ENCODE measurements at regions not wholly inside any gene's neighbourhood (a gene's known extent, or its start where the extent isn't known, plus 50 kb on each side); places are given as distances from the start of the nearest gene placed in this dataset.

DNA sequence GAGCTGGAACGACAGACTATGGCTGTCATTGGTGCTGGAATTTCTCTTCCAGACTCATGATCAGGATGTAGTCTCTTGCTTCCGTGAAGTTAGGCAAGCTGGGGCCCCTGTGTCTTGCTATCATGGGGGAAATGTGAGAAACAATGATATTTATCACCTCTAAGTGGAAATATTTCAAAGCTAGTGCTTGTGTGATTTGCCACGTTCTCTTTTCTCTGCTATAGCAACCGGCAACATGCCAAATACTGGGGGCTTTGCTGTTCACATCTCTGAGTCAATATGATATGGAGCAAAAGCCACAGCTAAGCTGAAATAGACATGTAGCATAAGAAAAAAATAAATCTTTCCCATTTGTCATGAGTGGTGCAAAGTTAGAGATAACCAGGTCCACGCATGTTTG lies 668.2 kb upstream of the IGFBP3 start:
- POLR2A ChIA-PET, result no interaction called here
- CTCF ChIA-PET, result no interaction called here
- no peak for TF ChIP-seq NFRKB (IDR thresholded peaks at IDR 0.05)
- TF ChIP-seq FOXM1 (IDR thresholded peaks at IDR 0.05; ENCODE audit: borderline replicate concordance), result no peak
- TF ChIP-seq L3MBTL2 (conservative IDR thresholded peaks at IDR 0.05), result no peak
- TF ChIP-seq FOXA1 (IDR thresholded peaks at IDR 0.05), result no peak
- TF ChIP-seq HDGF (IDR thresholded peaks at IDR 0.05; ENCODE audit: borderline replicate concordance), result no peak
- TF ChIP-seq, protein P1, sequence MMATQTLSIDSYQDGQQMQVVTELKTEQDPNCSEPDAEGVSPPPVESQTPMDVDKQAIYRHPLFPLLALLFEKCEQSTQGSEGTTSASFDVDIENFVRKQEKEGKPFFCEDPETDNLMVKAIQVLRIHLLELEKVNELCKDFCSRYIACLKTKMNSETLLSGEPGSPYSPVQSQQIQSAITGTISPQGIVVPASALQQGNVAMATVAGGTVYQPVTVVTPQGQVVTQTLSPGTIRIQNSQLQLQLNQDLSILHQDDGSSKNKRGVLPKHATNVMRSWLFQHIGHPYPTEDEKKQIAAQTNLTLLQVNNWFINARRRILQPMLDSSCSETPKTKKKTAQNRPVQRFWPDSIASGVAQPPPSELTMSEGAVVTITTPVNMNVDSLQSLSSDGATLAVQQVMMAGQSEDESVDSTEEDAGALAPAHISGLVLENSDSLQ (IDR thresholded peaks at IDR 0.05), result no peak
- TF ChIP-seq ELF4 (IDR thresholded peaks at IDR 0.05), result no peak
- TF ChIP-seq SP1 (IDR thresholded peaks at IDR 0.05), result no peak
- no peak for TF ChIP-seq FOXK2 (IDR thresholded peaks at IDR 0.05)
- no peak for TF ChIP-seq ZNF384 (IDR thresholded peaks at IDR 0.05)
- TF ChIP-seq CTBP1 (IDR thresholded peaks at IDR 0.05; ENCODE audit: borderline replicate concordance), result no peak
- TF ChIP-seq BHLHE40 (IDR thresholded peaks at IDR 0.05; ENCODE audit: borderline replicate concordance), result no peak
- TF ChIP-seq ARNT (IDR thresholded peaks at IDR 0.05), result no peak
- TF ChIP-seq SUZ12 (IDR thresholded peaks at IDR 0.05), result no peak
- no peak for DNase-seq (ENCODE audit: extremely low spot score)

DNA sequence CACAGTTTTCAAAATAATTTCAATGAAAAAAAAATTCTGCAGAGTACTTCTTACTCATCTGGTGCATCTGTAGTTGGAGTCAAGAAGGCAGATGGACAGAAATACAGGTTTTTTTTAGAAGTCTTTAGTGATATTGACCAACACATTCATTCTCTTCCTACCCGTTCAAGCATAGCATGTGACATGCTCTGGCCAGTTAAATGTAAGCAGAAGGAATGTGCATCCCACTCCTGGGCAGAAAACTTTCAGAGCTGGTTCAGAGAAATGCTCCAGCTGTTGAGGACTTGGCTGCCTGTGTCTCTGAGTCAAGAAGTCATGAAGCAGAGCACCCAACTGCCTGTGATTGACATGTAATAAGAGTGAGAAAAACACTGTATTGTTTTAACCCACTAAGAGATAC lies 665.3 kb upstream of the IGFBP3 start:
- ChIA-PET CTCF (no interaction called here), POLR2A (no interaction called here)
- TF ChIP-seq LEF1 (IDR thresholded peaks at IDR 0.05; ENCODE audit: borderline replicate concordance) (no peak), FOXK2 (IDR thresholded peaks at IDR 0.05) (no peak), NFRKB (IDR thresholded peaks at IDR 0.05) (no peak), FOXM1 (IDR thresholded peaks at IDR 0.05; ENCODE audit: borderline replicate concordance) (no peak), HDGF (IDR thresholded peaks at IDR 0.05; ENCODE audit: borderline replicate concordance) (no peak), ELF4 (IDR thresholded peaks at IDR 0.05) (no peak)
- TF ChIP-seq, protein P1 (IDR thresholded peaks at IDR 0.05), result no peak
- no peak for DNase-seq (ENCODE audit: extremely low spot score)

DNA sequence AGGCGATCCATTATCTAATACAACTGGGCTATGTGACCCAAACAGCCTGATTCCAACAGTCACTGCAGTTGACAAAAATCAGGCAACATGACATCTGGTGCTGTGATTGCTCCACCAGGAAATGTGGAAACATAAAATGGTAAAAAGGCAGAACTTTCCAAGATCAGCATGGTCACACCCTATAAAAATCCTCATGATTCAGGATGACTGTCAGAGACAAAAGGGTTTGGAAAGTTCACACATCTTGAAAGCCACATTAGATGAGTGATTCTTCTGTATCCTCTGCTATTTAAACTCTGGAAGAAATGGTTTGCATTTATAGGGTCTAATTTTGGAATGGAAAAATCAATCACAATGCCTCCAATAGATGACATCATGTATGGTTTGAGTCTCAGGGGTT lies 662.6 kb upstream of the IGFBP3 start:
- POLR2A ChIA-PET, result no interaction called here
- CTCF ChIA-PET, result no interaction called here
- TF ChIP-seq L3MBTL2 (conservative IDR thresholded peaks at IDR 0.05), result no peak
- no peak for DNase-seq (ENCODE audit: extremely low spot score)

DNA sequence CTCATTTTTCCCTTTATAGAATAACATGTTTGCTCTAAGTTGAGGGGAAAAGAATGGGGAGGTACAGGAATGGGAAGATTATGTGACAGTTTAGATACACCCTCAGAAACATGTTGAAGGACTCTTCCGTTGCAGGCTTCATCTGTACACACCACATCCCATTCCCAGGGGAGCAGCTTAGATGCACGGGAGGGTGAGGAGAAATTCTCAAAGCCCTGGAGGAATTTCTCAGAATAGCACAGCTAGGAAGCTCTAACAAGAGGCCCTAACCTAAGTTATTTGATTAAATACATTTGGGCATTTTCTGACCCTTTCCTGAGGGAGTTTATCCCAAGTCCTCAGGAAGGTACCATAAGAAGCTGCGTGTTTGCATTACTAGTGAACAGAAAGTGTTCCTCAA lies 660.2 kb upstream of the IGFBP3 start:
- ChIA-PET POLR2A (no interaction called here), CTCF (no interaction called here)
- DNase-seq (ENCODE audit: extremely low spot score), result no peak
- TF ChIP-seq NFRKB (IDR thresholded peaks at IDR 0.05), result no peak
- no peak for TF ChIP-seq BHLHE40 (IDR thresholded peaks at IDR 0.05; ENCODE audit: borderline replicate concordance)
- no peak for TF ChIP-seq SUZ12 (IDR thresholded peaks at IDR 0.05)
- no peak for TF ChIP-seq ELF4 (IDR thresholded peaks at IDR 0.05)
- no peak for TF ChIP-seq FOXK2 (IDR thresholded peaks at IDR 0.05)

DNA sequence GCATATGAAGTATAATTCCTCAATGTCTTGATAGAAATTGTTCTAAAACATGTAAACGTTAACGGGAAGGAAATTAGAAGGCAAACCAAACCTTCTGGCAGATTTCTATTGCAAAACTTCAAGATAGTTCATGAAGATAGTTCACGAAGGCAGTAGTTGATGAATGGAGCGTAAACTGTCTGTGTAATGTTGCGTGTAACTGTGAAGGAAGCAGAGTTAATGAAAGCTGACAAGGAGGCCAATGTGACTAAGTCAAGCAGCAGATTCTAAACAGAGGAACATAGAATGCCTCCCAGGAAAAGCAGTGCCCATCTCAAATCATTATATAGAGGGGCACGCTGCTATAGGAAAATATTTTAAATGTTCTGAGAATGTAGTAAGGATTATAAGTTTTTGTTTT lies 659.7 kb upstream of the IGFBP3 start:
- CTCF ChIA-PET, result no interaction called here

DNA sequence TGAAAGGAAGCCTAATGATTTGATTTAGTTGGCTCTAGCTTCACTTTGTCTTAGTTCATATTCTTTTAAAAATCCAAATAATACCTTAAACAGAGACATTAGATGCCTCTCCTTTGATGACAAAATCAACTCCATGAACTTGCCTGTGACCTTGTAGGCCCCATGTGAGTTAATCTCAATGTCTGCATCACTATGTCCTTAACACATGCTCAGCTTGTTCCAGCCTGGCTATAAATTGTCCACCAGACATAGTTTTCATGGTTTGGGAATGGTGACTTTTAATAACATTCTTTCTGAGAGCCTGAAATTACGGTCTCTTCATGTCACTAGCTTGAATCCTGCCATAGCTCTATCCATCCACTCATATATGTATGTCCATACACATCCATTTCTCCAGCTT lies 656.3 kb upstream of the IGFBP3 start:
- ChIA-PET CTCF (no interaction called here), POLR2A (no interaction called here)
- no peak for TF ChIP-seq ELF4 (IDR thresholded peaks at IDR 0.05)
- TF ChIP-seq ZNF384 (IDR thresholded peaks at IDR 0.05), result no peak
- no peak for TF ChIP-seq TARDBP (IDR thresholded peaks at IDR 0.05)
- TF ChIP-seq, protein P1 (IDR thresholded peaks at IDR 0.05), result no peak
- no peak for TF ChIP-seq LEF1 (IDR thresholded peaks at IDR 0.05; ENCODE audit: borderline replicate concordance)
- no peak for TF ChIP-seq HDGF (IDR thresholded peaks at IDR 0.05; ENCODE audit: borderline replicate concordance)
- no peak for TF ChIP-seq FOXK2 (IDR thresholded peaks at IDR 0.05)
- TF ChIP-seq ARNT (IDR thresholded peaks at IDR 0.05), result no peak
- TF ChIP-seq BHLHE40 (IDR thresholded peaks at IDR 0.05; ENCODE audit: borderline replicate concordance), result no peak
- no peak for TF ChIP-seq FOXM1 (IDR thresholded peaks at IDR 0.05; ENCODE audit: borderline replicate concordance)
- TF ChIP-seq L3MBTL2 (conservative IDR thresholded peaks at IDR 0.05), result no peak
- TF ChIP-seq CTBP1 (IDR thresholded peaks at IDR 0.05; ENCODE audit: borderline replicate concordance), result no peak
- TF ChIP-seq SUZ12 (IDR thresholded peaks at IDR 0.05), result no peak
- no peak for TF ChIP-seq SP1 (IDR thresholded peaks at IDR 0.05)
- TF ChIP-seq FOXA1 (IDR thresholded peaks at IDR 0.05), result no peak
- no peak for TF ChIP-seq NFRKB (IDR thresholded peaks at IDR 0.05)
- no peak for DNase-seq (ENCODE audit: extremely low spot score)

More for the DNA sequence above, 659.7 kb upstream of the IGFBP3 start:
- POLR2A ChIA-PET, result no interaction called here
- TF ChIP-seq FOXM1 (IDR thresholded peaks at IDR 0.05; ENCODE audit: borderline replicate concordance) (no peak), SUZ12 (IDR thresholded peaks at IDR 0.05) (no peak), ZNF384 (IDR thresholded peaks at IDR 0.05) (no peak), SP1 (IDR thresholded peaks at IDR 0.05) (no peak), FOXK2 (IDR thresholded peaks at IDR 0.05) (no peak), NFRKB (IDR thresholded peaks at IDR 0.05) (no peak), L3MBTL2 (conservative IDR thresholded peaks at IDR 0.05) (no peak)
- no peak for DNase-seq (ENCODE audit: extremely low spot score)

DNA sequence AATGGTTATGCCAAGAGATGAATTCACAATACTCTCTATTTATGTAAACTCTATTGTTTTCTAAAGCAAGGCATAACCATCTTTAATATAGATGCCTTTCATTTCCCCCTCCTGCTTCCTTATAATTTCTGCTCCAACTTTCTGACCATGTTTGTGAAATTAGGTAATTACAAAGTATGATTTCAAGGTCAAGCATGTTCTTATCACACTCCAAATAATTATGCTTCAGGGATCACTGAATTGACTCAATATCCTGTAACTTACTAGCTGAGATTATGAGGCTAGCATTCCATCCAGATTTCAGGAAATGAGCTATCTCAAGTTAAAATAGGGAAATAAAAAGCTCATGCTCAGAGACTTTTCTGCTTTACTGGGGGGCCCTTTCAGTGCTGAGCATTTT lies 655.9 kb upstream of the IGFBP3 start:
- ChIA-PET POLR2A (no interaction called here), CTCF (no interaction called here)
- DNase-seq (ENCODE audit: extremely low spot score), result no peak
- no peak for TF ChIP-seq SP1 (IDR thresholded peaks at IDR 0.05)
- no peak for TF ChIP-seq FOXA1 (IDR thresholded peaks at IDR 0.05)
- TF ChIP-seq HDGF (IDR thresholded peaks at IDR 0.05; ENCODE audit: borderline replicate concordance), result no peak
- no peak for TF ChIP-seq LEF1 (IDR thresholded peaks at IDR 0.05; ENCODE audit: borderline replicate concordance)
- no peak for TF ChIP-seq TARDBP (IDR thresholded peaks at IDR 0.05)
- TF ChIP-seq CTBP1 (IDR thresholded peaks at IDR 0.05; ENCODE audit: borderline replicate concordance), result no peak
- TF ChIP-seq NFRKB (IDR thresholded peaks at IDR 0.05), result no peak
- TF ChIP-seq, protein P1 (IDR thresholded peaks at IDR 0.05), result no peak
- TF ChIP-seq BHLHE40 (IDR thresholded peaks at IDR 0.05; ENCODE audit: borderline replicate concordance), result no peak
- TF ChIP-seq SUZ12 (IDR thresholded peaks at IDR 0.05), result no peak
- TF ChIP-seq L3MBTL2 (conservative IDR thresholded peaks at IDR 0.05), result no peak
- TF ChIP-seq FOXM1 (IDR thresholded peaks at IDR 0.05; ENCODE audit: borderline replicate concordance), result no peak
- TF ChIP-seq ZNF384 (IDR thresholded peaks at IDR 0.05), result no peak
- TF ChIP-seq FOXK2 (IDR thresholded peaks at IDR 0.05), result no peak
- TF ChIP-seq ELF4 (IDR thresholded peaks at IDR 0.05), result no peak
- TF ChIP-seq ARNT (IDR thresholded peaks at IDR 0.05), result no peak

Measured in HEK293T (cell line).